ENCODE measurements at regions not wholly inside any gene's neighbourhood (a gene's known extent, or its start where the extent isn't known, plus 50 kb on each side); places are given as distances from the start of the nearest gene placed in this dataset.

DNA sequence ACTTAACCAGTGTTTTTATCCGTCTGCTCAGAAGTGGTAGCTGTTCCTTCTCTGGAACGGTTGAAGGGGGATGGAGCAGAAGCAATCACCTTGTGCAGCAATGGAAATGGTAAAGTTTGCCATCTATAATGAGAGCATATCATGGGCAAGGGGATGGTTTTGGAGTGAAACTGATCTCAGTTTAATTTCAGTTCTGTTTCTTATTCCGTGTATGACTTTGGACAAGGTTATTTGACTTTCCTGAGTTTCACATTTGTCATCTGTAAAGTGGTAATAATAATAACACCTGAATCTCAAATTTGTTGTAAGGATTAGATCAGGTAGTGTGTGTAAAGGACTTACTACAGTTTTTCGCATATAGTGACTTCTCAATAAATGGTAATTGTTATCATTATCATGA, 106.1 kb downstream of the PCSK1 start:
- TF ChIP-seq, protein P1, sequence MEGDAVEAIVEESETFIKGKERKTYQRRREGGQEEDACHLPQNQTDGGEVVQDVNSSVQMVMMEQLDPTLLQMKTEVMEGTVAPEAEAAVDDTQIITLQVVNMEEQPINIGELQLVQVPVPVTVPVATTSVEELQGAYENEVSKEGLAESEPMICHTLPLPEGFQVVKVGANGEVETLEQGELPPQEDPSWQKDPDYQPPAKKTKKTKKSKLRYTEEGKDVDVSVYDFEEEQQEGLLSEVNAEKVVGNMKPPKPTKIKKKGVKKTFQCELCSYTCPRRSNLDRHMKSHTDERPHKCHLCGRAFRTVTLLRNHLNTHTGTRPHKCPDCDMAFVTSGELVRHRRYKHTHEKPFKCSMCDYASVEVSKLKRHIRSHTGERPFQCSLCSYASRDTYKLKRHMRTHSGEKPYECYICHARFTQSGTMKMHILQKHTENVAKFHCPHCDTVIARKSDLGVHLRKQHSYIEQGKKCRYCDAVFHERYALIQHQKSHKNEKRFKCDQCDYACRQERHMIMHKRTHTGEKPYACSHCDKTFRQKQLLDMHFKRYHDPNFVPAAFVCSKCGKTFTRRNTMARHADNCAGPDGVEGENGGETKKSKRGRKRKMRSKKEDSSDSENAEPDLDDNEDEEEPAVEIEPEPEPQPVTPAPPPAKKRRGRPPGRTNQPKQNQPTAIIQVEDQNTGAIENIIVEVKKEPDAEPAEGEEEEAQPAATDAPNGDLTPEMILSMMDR (IDR thresholded peaks at IDR 0.05): no peak
- no peak for ATAC-seq (ENCODE audit: poor library complexity)
- CTCF ChIA-PET: no interaction called here
- Mint-ChIP-seq H3K36me3 (ENCODE audit: low read depth) (no peaks in the 10 kb centered on the region), H3K9me3 (no peaks in the 10 kb centered on the region), H3K4me1 (ENCODE audit: low read depth) (no peaks in the 10 kb centered on the region), H3K4me3 (no peak overlapping the region), H3K27me3 (peaks cover 27% of the 10 kb centered on the region), H3K27ac (no peak overlapping the region)
- DNase-seq: no peak
- Histone ChIP-seq H3K27me3 (ENCODE audit: control insufficient read depth in 1 of 2, insufficient read depth in 2 of 2, low read length in 2 of 2) (no peaks in the 10 kb centered on the region), H3K9me3 (ENCODE audit: control insufficient read depth in 1 of 2, insufficient read depth in 1 of 2, low read length in 2 of 2) (no peaks in the 10 kb centered on the region), H3K4me1 (ENCODE audit: insufficient read depth, low read length) (no peaks in the 10 kb centered on the region), H3K27ac (ENCODE audit: low read depth in 1 of 2, low read length in 2 of 2) (no peak overlapping the region), H3K4me3 (ENCODE audit: low read length) (no peak overlapping the region), H3K36me3 (ENCODE audit: insufficient read depth, low read length) (no peaks in the 10 kb centered on the region)
- intact Hi-C loops (cut with DNase I, micrococcal nuclease): no loop called here
- POLR2A ChIA-PET: no interaction called here

DNA sequence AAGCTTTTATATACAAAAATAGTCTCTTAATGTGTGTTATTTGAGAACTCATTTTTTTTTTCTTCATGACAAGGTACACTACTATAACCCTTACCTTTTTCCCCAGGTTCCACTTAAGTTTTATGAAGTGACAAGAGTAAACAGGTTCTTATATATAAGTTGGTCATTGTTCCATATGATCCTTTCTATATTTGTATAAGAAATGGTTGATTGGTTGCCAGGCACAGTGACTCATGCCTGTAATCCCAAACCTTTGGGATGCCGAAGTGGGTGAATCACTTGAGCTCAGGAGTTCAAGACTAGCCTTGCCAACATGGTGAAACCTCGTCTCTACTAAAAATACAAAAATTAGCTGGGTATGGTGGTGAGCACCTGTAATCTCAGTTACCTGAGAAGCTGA, 108.3 kb downstream of the PCSK1 start:
- no peaks in the 10 kb centered on the region for H3K36me3 Mint-ChIP-seq (ENCODE audit: low read depth)
- H3K4me1 Mint-ChIP-seq (ENCODE audit: low read depth): no peaks in the 10 kb centered on the region
- no peaks in the 10 kb centered on the region for H3K9me3 Mint-ChIP-seq
- no peak overlapping the region for H3K27ac ChIP-seq (ENCODE audit: low read depth in 1 of 2, low read length in 2 of 2)
- DNase-seq (no peak), ATAC-seq (ENCODE audit: poor library complexity) (no peak)
- H3K4me3 Mint-ChIP-seq: no peak overlapping the region
- H3K36me3 ChIP-seq (ENCODE audit: insufficient read depth, low read length): no peaks in the 10 kb centered on the region
- no peaks in the 10 kb centered on the region for H3K4me1 ChIP-seq (ENCODE audit: insufficient read depth, low read length)
- CTCF ChIA-PET: interaction anchor here (0.6 kb wide), 1 partner anchor 24 kb away, joined by 3 read pairs; no protein-coding TSS in a partner anchor
- intact Hi-C loops (cut with DNase I, micrococcal nuclease): no loop called here
- no peaks in the 10 kb centered on the region for H3K9me3 ChIP-seq (ENCODE audit: control insufficient read depth in 1 of 2, insufficient read depth in 1 of 2, low read length in 2 of 2)
- POLR2A ChIA-PET: no interaction called here
- H3K4me3 ChIP-seq (ENCODE audit: low read length): no peak overlapping the region
- H3K27ac Mint-ChIP-seq: no peak overlapping the region
- TF ChIP-seq, protein P1 (IDR thresholded peaks at IDR 0.05): no peak
- peaks cover 7% of the 10 kb centered on the region for H3K27me3 Mint-ChIP-seq
- H3K27me3 ChIP-seq (ENCODE audit: control insufficient read depth in 1 of 2, insufficient read depth in 2 of 2, low read length in 2 of 2): no peaks in the 10 kb centered on the region

DNA sequence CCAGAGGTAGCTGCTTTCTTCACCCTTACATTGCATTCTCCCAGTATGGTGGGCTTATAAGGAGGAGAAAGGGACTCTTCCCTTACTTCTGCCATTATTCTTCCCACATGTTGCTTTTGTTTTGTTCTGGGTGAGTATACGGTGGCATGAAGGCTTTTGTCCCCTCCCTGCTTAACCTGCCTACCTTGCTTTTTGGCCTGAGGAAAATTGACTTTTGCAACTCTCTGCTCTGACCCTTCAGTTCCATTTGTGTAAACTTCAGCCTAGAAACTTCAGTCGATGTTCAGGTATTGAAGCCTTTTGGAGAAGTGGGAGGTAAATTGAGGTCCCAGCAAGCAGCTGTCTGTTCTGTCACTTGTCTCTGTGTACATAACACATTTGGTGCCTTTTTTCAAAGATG, 110.2 kb downstream of the PCSK1 start:
- Mint-ChIP-seq H3K27me3 (peaks cover 5% of the 10 kb centered on the region), H3K4me3 (no peak overlapping the region), H3K4me1 (ENCODE audit: low read depth) (no peaks in the 10 kb centered on the region), H3K9me3 (no peaks in the 10 kb centered on the region), H3K27ac (no peak overlapping the region), H3K36me3 (ENCODE audit: low read depth) (no peaks in the 10 kb centered on the region)
- ChIA-PET POLR2A (no interaction called here), CTCF (no interaction called here)
- ATAC-seq (ENCODE audit: poor library complexity) (no peak), DNase-seq (no peak)
- TF ChIP-seq, protein P1 (IDR thresholded peaks at IDR 0.05): no peak
- no peak overlapping the region for H3K4me3 ChIP-seq (ENCODE audit: low read length)
- H3K36me3 ChIP-seq (ENCODE audit: insufficient read depth, low read length): no peaks in the 10 kb centered on the region
- no peak overlapping the region for H3K27ac ChIP-seq (ENCODE audit: low read depth in 1 of 2, low read length in 2 of 2)
- no peaks in the 10 kb centered on the region for H3K9me3 ChIP-seq (ENCODE audit: control insufficient read depth in 1 of 2, insufficient read depth in 1 of 2, low read length in 2 of 2)
- no peaks in the 10 kb centered on the region for H3K27me3 ChIP-seq (ENCODE audit: control insufficient read depth in 1 of 2, insufficient read depth in 2 of 2, low read length in 2 of 2)
- no peaks in the 10 kb centered on the region for H3K4me1 ChIP-seq (ENCODE audit: insufficient read depth, low read length)
- intact Hi-C loops (cut with DNase I, micrococcal nuclease): no loop called here

Measured in CD4-positive, alpha-beta T cell (primary cell).